Astrocyte (in vitro differentiated cells and primary cell): ENCODE measurements at regions not wholly inside any gene's neighbourhood (a gene's known extent, or its start where the extent isn't known, plus 50 kb on each side); places are given as distances from the start of the nearest gene placed in this dataset.

ENCODE experiments used
- CTCF ChIP-seq: IDR thresholded peaks from 2 replicates; pipeline ENCODE4 v1.5.1; 2011; ENCODE audit warnings: low read depth, mild to moderate bottlenecking, inconsistent platforms, low read length, moderate library complexity; ENCODE audit not compliant: insufficient read depth
- EZH2 ChIP-seq: IDR thresholded peaks from 2 replicates; pipeline ENCODE4 v1.6.1; 2012; ENCODE audit warnings: mild to moderate bottlenecking, low read length, inconsistent platforms; ENCODE audit not compliant: insufficient read depth

GRCh38 chr18:59988098-59988706 is 88.4 kb downstream of the PMAIP1 start:
- TF ChIP-seq CTCF (peak; percentile 97), EZH2 (no peak)
